Prostate gland (tissue), 2 donors: ENCODE measurements at regions not wholly inside any gene's neighbourhood (a gene's known extent, or its start where the extent isn't known, plus 50 kb on each side); places are given as distances from the start of the nearest gene placed in this dataset.

Experiments used
- DNase-seq: peaks from one replicate; pipeline ENCODE4 v3.0.0-alpha.2; 2019; ENCODE audit warnings: low spot score
- H3K27ac ChIP-seq, 2 donors: fragments of 200-600 bp; sonication (generic); 2 replicates each; pipeline ENCODE4 v1.5.1; 2017 to 2019
- H3K27me3 ChIP-seq: fragments of 200-600 bp; sonication (generic); replicated peaks from 2 replicates; pipeline ENCODE4 v1.5.1; 2019; ENCODE audit not compliant: insufficient read depth
- H3K36me3 ChIP-seq, 2 donors: fragments of 200-600 bp; sonication (generic); 1 replicate in 1 of 2; 2 replicates in 1 of 2; pipeline versions ENCODE4 v1.5.1 to v1.8.1; 2017 to 2019
- H3K4me1 ChIP-seq: fragments of 200-600 bp; sonication (generic); replicated peaks from 2 replicates; pipeline ENCODE4 v1.5.1; 2019
- H3K4me3 ChIP-seq, 2 donors: fragments of 200-600 bp; sonication (generic); 2 replicates each; pipeline ENCODE4 v1.5.1; 2017 to 2019
- H3K9me3 ChIP-seq: fragments of 200-600 bp; sonication (generic); 2 replicates; pipeline ENCODE4 v1.5.1; 2017
- CTCF ChIP-seq, 4 experiments: fragments of 200-600 bp in 2 of 4; fragments of 450-650 bp in 2 of 4; sonication (generic) in 2 of 4; IDR thresholded peaks; 1 replicate in 3 of 4; 2 replicates in 1 of 4; pipeline ENCODE4 v1.5.1; 2016 to 2019; ENCODE audit warnings: antibody characterized with exemption in 4 of 4, mild to moderate bottlenecking in 2 of 4, moderate library complexity in 2 of 4
- POLR2A ChIP-seq: fragments of 450-650 bp; IDR thresholded peaks from one replicate; pipeline ENCODE4 v1.6.1; 2016; ENCODE audit warnings: antibody characterized with exemption, mild to moderate bottlenecking
- POLR2AphosphoS5 ChIP-seq: sonication (generic); formaldehyde crosslinking; IDR thresholded peaks from one replicate; pipeline ENCODE4 v1.6.1; 2017; ENCODE audit warnings: antibody characterized with exemption
- WGBS: methylation state at CpG from one replicate; pipeline ENCODE4 v1.1.5; 2018; 5-methylcytosine and 5-hydroxymethylcytosine counted together
- intact Hi-C: fragments of 100-400 bp; cut with DNase I; formaldehyde crosslinking; loops from one replicate; pipeline ENCODE4 v1.14.2; 2022

- Histone ChIP-seq H3K36me3 (no peaks in the 10 kb centered on the region), H3K27ac (no peak overlapping the region), H3K27me3 (no peaks in the 10 kb centered on the region), H3K4me1 (no peaks in the 10 kb centered on the region), H3K4me3 (no peak overlapping the region), H3K9me3 (no peaks in the 10 kb centered on the region)
- peak in 3 of 4 experiments; percentile 24 to 43 (median 30) for TF ChIP-seq CTCF (IDR thresholded peaks at IDR 0.05)
- no peak for TF ChIP-seq POLR2A
- peak; percentile 12 for TF ChIP-seq POLR2AphosphoS5
- WGBS: 54% methylated on average over 5 of the region's 5 CpGs
- intact Hi-C loops: no loop called here
- DNase-seq: peak; percentile 7
Observed at GRCh38 chr11:22920939-22921565, 60.8 kb upstream of the CCDC179 start.

DNA sequence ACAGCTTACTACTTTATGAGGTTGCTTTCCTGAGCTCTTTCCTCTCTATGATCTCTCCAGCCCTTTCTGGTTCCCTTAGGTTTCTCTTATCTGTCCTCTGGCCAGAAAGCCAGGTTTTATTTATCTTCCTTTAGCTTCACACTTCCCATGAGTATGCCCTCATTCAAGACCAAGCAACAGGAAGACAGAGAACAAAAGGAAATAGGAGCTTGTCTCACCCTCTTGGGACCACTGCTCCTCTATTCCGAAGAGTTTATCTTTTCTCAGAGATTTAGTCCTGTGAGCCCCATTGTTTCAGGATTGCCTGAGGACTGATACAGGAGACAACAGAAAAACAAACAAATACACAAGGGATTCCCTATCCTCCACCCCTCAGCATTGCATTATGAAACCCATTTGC is 62.4 kb upstream of the CCDC179 start:
- no peak overlapping the region for H3K4me3 ChIP-seq
- intact Hi-C loops: no loop called here
- WGBS: 70% methylated on average over 1 of the region's 1 CpG
- no peak for DNase-seq
- H3K36me3 ChIP-seq: no peaks in the 10 kb centered on the region
- no peaks in the 10 kb centered on the region for H3K4me1 ChIP-seq
- TF ChIP-seq POLR2A (no peak), CTCF (IDR thresholded peaks at IDR 0.05) (no peak), POLR2AphosphoS5 (no peak)
- H3K27ac ChIP-seq: no peak overlapping the region
- no peaks in the 10 kb centered on the region for H3K9me3 ChIP-seq
- H3K27me3 ChIP-seq: no peaks in the 10 kb centered on the region

DNA sequence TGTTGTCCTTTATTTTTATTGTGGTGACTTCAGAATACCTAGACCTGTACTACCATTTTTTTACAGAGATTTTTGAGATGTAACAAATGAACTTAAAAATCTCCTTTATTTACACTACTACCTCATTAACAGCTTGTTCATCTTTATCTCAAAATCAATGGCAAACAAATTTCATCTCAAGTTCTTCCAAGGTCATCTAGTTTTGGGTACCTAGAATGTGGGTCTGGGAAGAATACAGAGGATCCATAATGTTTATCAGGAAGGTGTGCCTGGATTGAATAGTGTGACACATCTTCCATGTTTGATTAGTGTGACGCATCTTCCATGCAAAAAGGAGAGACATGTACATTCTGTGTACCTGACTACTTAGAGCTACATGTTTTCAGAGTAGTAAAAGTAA is 63.3 kb upstream of the CCDC179 start:
- H3K27ac ChIP-seq: no peak overlapping the region
- H3K4me3 ChIP-seq: no peak overlapping the region
- intact Hi-C loops: no loop called here
- no peaks in the 10 kb centered on the region for H3K9me3 ChIP-seq
- TF ChIP-seq POLR2AphosphoS5: no peak
- TF ChIP-seq POLR2A: no peak
- no peak for TF ChIP-seq CTCF (IDR thresholded peaks at IDR 0.05)
- no peaks in the 10 kb centered on the region for H3K36me3 ChIP-seq
- no peaks in the 10 kb centered on the region for H3K4me1 ChIP-seq
- no peaks in the 10 kb centered on the region for H3K27me3 ChIP-seq
- WGBS: 55% methylated on average over 1 of the region's 1 CpG
- no peak for DNase-seq

DNA sequence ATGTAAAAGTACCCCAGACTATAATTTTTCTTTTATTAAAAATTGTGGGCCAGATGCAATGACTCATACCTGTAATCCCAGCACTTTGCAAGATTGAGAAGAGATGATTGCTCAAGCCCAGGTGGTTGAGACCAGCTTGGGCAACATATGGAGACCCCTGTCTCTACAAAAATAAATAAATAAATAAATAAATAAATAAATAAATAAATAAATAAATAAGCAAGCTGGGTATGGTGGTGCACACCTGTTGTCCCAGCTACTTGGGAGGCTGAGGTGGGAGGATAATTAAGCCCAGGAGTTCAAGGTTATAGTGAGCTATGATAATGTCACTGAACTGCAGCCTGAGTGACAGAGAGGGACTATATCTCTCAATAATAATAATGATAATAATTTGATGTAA is 66.1 kb upstream of the CCDC179 start:
- Histone ChIP-seq H3K27ac (no peak overlapping the region), H3K4me3 (no peak overlapping the region), H3K4me1 (no peaks in the 10 kb centered on the region), H3K27me3 (no peaks in the 10 kb centered on the region), H3K36me3 (no peaks in the 10 kb centered on the region), H3K9me3 (no peaks in the 10 kb centered on the region)
- intact Hi-C loops: no loop called here
- no peak for DNase-seq
- TF ChIP-seq POLR2AphosphoS5 (no peak), CTCF (IDR thresholded peaks at IDR 0.05) (no peak), POLR2A (no peak)

- no peak for TF ChIP-seq CTCF (IDR thresholded peaks at IDR 0.05)
- TF ChIP-seq POLR2A: no peak
- TF ChIP-seq POLR2AphosphoS5: no peak
- H3K36me3 ChIP-seq: no peaks in the 10 kb centered on the region
- H3K27ac ChIP-seq: no peak overlapping the region
- intact Hi-C loops: no loop called here
- 40% methylated on average over 2 of the region's 2 CpGs for WGBS
- DNase-seq: no peak
- H3K4me3 ChIP-seq: no peak overlapping the region
- no peaks in the 10 kb centered on the region for H3K27me3 ChIP-seq
- H3K9me3 ChIP-seq: no peaks in the 10 kb centered on the region
- H3K4me1 ChIP-seq: no peaks in the 10 kb centered on the region
Observed at GRCh38 chr11:22927793-22928192, 67.5 kb upstream of the CCDC179 start.
